Ovary (tissue), 7 donors: ENCODE measurements at regions not wholly inside any gene's neighbourhood (a gene's known extent, or its start where the extent isn't known, plus 50 kb on each side); places are given as distances from the start of the nearest gene placed in this dataset.

Source experiments
- DNase-seq, 5 donors: peaks; one replicate each; pipeline ENCODE4 v3.0.0-alpha.2; 2019 to 2020
- H3K27ac ChIP-seq, 2 donors: fragments of 200-600 bp; one replicate each; pipeline versions ENCODE4 v1.5.1 to v1.8.0; 2019 to 2022
- H3K27me3 ChIP-seq: fragments of 200-600 bp; one replicate; pipeline ENCODE4 v1.8.0; 2022
- H3K36me3 ChIP-seq: fragments of 200-600 bp; sonication (generic); one replicate; pipeline ENCODE4 v1.5.1; 2019
- H3K4me1 ChIP-seq: one replicate; pipeline ENCODE4 v1.8.1; 2013; ENCODE audit warnings: mild to moderate bottlenecking, moderate library complexity; ENCODE audit not compliant: insufficient read depth
- H3K4me3 ChIP-seq: fragments of 200-600 bp; sonication (generic); one replicate; pipeline ENCODE4 v1.5.1; 2017
- H3K9me3 ChIP-seq, 2 donors: fragments of 200-600 bp in 1 of 2; sonication (generic) in 1 of 2; one replicate each; pipeline versions ENCODE4 v1.5.1 to v1.8.1; 2013 to 2019; ENCODE audit warnings: mild to moderate bottlenecking in 1 of 2, moderate library complexity in 1 of 2
- CTCF ChIP-seq, 3 donors: fragments of 450-650 bp in 2 of 3; fragments of 200-600 bp in 1 of 3; IDR thresholded peaks; one replicate each; pipeline versions ENCODE4 v1.5.1 to v1.8.0; 2016 to 2022; ENCODE audit warnings: antibody characterized with exemption in 3 of 3, mild to moderate bottlenecking in 1 of 3
- EP300 ChIP-seq: sonication (generic); formaldehyde crosslinking; IDR thresholded peaks from one replicate; pipeline ENCODE4 v1.6.1; 2017; ENCODE audit warnings: antibody characterized with exemption
- POLR2A ChIP-seq: fragments of 450-650 bp; IDR thresholded peaks from one replicate; pipeline ENCODE4 v1.6.1; 2017; ENCODE audit warnings: antibody characterized with exemption, mild to moderate bottlenecking, moderate library complexity
- WGBS, 3 donors: extraction: QIAGEN DNeasy Blood & Tissue Kit in 1 of 3; methylation state at CpG; one replicate each; pipeline versions ENCODE4 v1.1.5 to v1.1.7; 2013 to 2017; 5-methylcytosine and 5-hydroxymethylcytosine counted together
- intact Hi-C, 4 donors: fragments of 100-400 bp; cut with DNase I; formaldehyde crosslinking; loops; one replicate each; pipeline versions ENCODE4 v1.11.0 to v1.15.1; 2022 to 2023
- donor health status: DM: no; HTN: no; CAD: no; lungs with moderate emphysema.
- donor health status: DM: no; HTN: no; CAD: no.
- donor health status: Bipolar disorder and iron deficiency.
- donor health status: DM: no; HTN: no; CAD: no.
- donor health status: DM: yes; HTN: yes; CAD: no.

GRCh38 chr20:10739566-10739965, 65.8 kb upstream of the JAG1 start:
- H3K36me3 ChIP-seq, result no peaks in the 10 kb centered on the region
- 7 to 13% (median 13%) methylated on average over 7 of the region's 7 CpGs for WGBS, 3 donors
- no peaks in the 10 kb centered on the region for H3K9me3 ChIP-seq
- no peaks in the 10 kb centered on the region for H3K27me3 ChIP-seq
- no peak overlapping the region for H3K27ac ChIP-seq
- peaks cover 11% of the 10 kb centered on the region for H3K4me1 ChIP-seq
- peak overlapping the region; percentile 15 for H3K4me3 ChIP-seq
- DNase-seq, result no peak
- TF ChIP-seq CTCF (IDR thresholded peaks at IDR 0.05) (no peak), POLR2A (no peak), EP300 (no peak)
- intact Hi-C loops, result no loop called here

- Histone ChIP-seq H3K9me3 (no peaks in the 10 kb centered on the region), H3K36me3 (no peaks in the 10 kb centered on the region), H3K27ac (no peak overlapping the region), H3K27me3 (no peaks in the 10 kb centered on the region), H3K4me3 (no peak overlapping the region), H3K4me1 (peaks cover 11% of the 10 kb centered on the region)
- 5 to 11% (median 7%) methylated on average over 5 of the region's 5 CpGs for WGBS, 3 donors
- intact Hi-C loops, result no loop called here
- TF ChIP-seq POLR2A, result no peak
- TF ChIP-seq EP300, result no peak
- no peak for TF ChIP-seq CTCF (IDR thresholded peaks at IDR 0.05)
- DNase-seq, result peak in 2 of 5 donors; percentile 10 to 22
These were observed 67.3 kb upstream of the JAG1 start for GRCh38 chr20:10741060-10741459.

- no peak for TF ChIP-seq EP300
- no peak for TF ChIP-seq POLR2A
- no peak for TF ChIP-seq CTCF (IDR thresholded peaks at IDR 0.05)
- WGBS, 3 donors, result 90 to 92% (median 92%) methylated on average over 5 of the region's 5 CpGs
- intact Hi-C loops, result no loop called here
- no peaks in the 10 kb centered on the region for H3K9me3 ChIP-seq
- peaks cover 8% of the 10 kb centered on the region for H3K4me1 ChIP-seq
- no peak for DNase-seq
- no peaks in the 10 kb centered on the region for H3K36me3 ChIP-seq
- no peak overlapping the region for H3K27ac ChIP-seq
- no peaks in the 10 kb centered on the region for H3K27me3 ChIP-seq
- no peak overlapping the region for H3K4me3 ChIP-seq
These were observed 72.0 kb upstream of the JAG1 start for GRCh38 chr20:10745790-10746189.

- Histone ChIP-seq H3K36me3 (no peaks in the 10 kb centered on the region), H3K4me1 (peaks cover 3% of the 10 kb centered on the region), H3K27me3 (no peaks in the 10 kb centered on the region), H3K4me3 (no peak overlapping the region), H3K9me3 (no peaks in the 10 kb centered on the region), H3K27ac (no peak overlapping the region)
- 46 to 66% (median 62%) methylated on average over 6 of the region's 6 CpGs for WGBS, 3 donors
- no peak for DNase-seq
- TF ChIP-seq EP300, result no peak
- TF ChIP-seq CTCF (IDR thresholded peaks at IDR 0.05), result no peak
- no peak for TF ChIP-seq POLR2A
- intact Hi-C loops, result no loop called here
These were observed 73.2 kb upstream of the JAG1 start for GRCh38 chr20:10747019-10747418.

GRCh38 chr20:10749084-10749483, 75.3 kb upstream of the JAG1 start:
- Histone ChIP-seq H3K9me3 (no peaks in the 10 kb centered on the region), H3K27ac (no peak overlapping the region), H3K4me3 (no peak overlapping the region), H3K36me3 (no peaks in the 10 kb centered on the region), H3K27me3 (no peaks in the 10 kb centered on the region), H3K4me1 (peaks cover 3% of the 10 kb centered on the region)
- DNase-seq, result no peak
- intact Hi-C loops, result no loop called here
- TF ChIP-seq CTCF (IDR thresholded peaks at IDR 0.05) (no peak), EP300 (no peak), POLR2A (no peak)
